NOMO-1 (cell line): ENCODE measurements at regions not wholly inside any gene's neighbourhood (a gene's known extent, or its start where the extent isn't known, plus 50 kb on each side); places are given as distances from the start of the nearest gene placed in this dataset.
A peak's percentile ranks its signal among the peaks of the same experiment; 100 is the strongest.

ENCODE experiments used
- DNase-seq, 2 experiments: peaks; one replicate each; lab custom pipeline; 2025; ENCODE audit not compliant: unreplicated experiment in 2 of 2; lab: John Stamatoyannopoulos, UW

GRCh38 chr3:167188592-167188991 is 191.5 kb downstream of the ZBBX start:
- DNase-seq = no peak

DNA sequence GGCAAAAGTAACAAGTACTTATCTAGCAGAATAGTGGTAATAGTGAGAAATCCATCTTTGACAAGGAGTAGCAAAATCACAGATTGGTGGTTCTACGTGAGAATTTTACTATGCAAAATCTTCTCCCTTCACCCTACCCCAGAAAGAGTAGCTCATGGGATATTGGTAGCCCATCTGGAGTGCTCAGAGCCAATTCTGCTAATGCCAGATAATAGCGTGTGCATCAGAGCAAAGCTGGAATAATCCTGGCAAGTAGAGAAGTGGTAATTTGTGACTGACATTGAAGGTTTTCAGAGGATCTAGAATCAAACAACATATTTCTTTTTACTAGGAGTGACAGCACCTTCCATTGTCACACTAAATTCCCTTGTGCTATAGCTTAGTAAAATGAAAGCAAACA is 192.9 kb downstream of the ZBBX start:
- DNase-seq = no peak

DNA sequence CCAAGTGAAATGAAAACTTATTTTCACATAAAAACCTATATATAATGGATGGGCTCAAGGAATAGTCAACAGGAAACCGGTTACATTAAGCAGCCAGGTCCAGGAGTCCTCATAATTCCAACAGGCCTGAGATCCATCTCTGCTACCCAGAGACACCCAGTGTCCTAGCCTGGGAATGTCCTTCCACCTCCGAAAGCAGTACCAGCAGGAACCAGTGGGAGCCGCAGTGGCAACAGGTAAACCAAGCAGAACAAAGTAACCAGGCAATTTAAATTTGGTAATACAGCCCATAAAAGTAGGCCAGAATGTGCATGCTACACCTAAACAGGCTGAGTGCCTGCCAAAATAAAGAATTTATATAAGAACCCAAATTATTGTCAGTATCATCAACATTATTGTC is 195.6 kb downstream of the ZBBX start:
- no peak for DNase-seq

DNA sequence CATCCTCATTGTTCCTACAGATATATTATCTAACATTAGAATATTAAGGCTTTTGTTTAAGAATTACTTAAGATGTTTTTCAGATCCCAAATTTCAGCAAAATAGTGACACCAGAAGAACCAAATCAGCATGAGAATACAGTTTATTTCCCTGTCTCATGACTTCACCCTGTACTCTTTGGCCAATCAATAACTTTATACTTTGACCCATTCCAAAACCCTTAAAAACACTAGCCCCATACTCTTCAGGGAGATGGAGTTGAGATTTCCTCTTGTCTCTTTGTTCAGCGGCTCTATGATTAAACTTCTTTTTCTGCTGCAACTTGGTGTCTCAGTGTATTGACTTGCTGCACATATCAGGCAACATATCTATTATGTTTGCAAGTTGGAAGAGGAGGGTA is 207.7 kb downstream of the ZBBX start:
- DNase-seq = no peak

GRCh38 chr3:167167491-167167890 is 212.6 kb downstream of the ZBBX start:
- DNase-seq = no peak

DNA sequence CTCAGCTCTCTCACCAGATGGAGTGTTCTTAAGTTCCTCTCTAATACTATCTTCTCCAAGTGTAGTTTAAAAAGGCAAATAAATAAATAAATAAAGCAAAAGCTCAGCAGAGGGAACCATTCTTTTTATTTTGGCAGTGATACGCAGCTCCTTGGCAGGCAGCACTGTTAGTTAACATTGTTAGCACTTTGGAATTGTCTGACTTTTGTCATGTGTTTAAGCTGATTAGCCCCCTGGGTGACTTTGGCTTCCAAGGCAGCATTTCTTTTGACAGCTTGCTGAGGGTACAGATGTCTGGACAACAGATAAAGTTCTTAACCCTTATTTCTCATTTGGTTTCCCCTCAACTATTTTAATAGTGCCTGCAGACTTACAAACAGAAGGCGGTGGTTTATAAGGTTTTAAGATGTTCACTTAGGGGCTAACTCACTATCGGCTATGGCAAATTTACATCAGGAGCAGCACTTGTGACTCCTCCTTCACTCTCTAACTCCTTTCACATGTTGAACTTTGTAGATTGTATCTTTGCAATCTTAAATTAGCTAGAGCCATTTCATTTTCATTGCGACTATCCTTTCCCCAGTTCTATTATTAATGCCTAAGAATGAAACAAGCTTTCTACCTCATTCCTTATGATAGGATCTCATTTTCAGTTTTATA is 213.4 kb downstream of the ZBBX start:
- no peak for DNase-seq

DNA sequence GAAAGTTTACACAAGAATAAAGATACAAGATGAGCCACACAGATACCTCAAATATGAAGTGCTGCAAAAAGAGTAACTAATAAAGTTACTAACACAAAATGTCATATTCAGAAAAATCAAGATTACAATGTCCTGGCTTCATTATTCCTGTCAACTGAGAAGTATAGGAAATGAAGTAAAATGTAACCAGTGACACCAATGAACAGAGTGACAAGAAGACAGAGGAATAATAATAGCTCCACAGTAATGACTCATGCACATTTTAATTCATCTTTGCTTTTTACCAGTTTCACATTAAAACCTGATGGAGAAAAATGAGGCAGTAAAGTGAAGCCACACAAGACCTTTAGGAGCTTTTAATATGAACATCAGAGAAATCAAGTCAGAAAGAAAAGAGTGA is 214.1 kb downstream of the ZBBX start:
- DNase-seq = no peak

DNA sequence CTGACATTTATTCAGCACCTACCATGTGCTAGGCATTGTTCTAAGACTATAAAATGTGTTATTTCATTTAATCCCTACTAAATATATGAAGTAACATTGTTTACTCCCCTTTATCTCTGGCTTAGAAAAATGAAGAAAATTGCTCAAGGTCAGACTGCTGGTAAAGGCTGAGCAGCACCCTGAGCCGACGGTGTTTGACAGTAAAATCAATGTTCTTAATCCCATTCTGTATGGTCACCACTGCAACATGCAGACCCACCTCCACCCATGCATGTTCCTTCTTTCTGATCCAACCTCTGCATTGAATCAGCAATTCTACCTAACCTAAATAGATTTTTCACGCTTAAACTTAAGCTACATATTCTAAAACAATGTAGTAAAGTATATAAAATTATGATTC is 216.5 kb downstream of the ZBBX start:
- no peak for DNase-seq

DNA sequence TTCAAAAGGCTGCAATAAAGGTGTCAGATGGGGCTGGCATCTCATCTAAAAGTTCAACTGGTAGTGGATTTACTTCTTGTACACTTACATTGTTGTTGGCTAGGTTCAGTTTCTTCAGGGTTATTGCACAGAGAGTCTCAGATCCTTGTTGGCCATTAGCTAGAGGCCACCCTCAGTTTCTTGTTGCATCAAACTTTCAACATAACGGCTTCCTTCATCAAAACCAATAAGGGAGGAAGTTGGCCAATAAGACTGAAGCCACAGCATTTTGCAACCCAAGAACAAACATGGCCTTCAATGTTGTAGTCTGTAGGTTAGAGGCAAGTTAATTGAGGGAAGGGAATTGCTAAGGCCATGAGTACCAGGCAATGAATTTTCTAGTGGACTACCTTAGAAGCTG is 218.0 kb downstream of the ZBBX start:
- DNase-seq = peak; percentile 90 to 96

- DNase-seq = no peak
Observed at GRCh38 chr3:167160781-167161180, 219.3 kb downstream of the ZBBX start.

DNA sequence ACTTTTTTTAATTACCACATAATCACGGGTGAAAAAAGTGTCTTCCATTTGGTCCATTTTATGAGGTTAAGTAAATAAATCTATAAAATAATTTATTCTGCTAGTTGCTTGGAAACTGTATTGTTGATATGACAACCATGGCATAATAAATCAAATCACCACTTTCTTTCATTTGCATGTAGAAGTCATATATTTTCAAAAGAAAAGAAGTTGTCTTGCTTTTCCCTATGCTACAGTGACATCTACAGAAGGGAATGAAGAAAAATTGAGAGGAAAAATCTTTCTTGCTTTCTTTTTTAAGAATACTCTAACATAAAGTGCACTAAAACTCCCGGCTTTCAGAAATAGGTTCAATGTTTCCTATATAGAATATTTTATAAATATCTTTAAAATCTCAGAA is 228.5 kb downstream of the ZBBX start:
- no peak for DNase-seq

DNA sequence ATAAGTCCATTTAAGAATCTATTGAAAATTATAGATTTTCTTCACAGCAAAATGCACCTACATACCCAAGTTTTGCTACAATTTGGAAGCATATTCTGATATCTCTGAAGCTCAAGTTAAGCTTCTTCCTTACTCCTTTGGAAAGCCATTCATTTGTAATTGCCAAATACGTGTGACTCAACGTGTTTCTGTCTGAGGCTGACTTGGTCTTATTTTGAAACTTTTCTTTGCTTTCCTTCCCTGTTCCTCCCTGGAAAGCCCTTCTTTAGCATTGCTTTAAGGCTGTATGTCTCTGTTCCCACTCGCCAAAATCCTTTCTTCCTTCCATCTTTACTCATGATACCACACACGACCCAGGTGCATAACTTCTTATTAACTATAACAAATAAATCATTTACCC is 232.0 kb downstream of the ZBBX start:
- DNase-seq = peak; percentile 44 to 73

DNA sequence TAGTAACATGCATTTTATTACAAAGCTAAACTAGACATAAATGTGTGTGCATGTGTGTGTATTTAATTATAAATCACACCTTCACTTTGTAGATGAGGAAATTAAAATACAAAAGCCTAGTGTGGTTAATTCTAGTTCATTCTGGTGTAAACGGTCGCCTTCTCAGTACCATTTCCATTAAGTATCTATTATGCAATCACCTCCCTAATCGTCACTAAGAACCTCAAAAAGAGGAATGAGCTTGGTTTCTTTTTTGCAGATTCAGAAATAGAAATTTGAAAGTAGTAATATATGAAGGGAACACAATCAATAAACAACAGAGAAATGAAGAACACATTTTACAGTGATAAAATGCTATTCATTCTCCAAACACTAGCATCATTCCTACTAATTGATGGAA is 233.2 kb downstream of the ZBBX start:
- DNase-seq = peak; percentile 82 to 95

DNA sequence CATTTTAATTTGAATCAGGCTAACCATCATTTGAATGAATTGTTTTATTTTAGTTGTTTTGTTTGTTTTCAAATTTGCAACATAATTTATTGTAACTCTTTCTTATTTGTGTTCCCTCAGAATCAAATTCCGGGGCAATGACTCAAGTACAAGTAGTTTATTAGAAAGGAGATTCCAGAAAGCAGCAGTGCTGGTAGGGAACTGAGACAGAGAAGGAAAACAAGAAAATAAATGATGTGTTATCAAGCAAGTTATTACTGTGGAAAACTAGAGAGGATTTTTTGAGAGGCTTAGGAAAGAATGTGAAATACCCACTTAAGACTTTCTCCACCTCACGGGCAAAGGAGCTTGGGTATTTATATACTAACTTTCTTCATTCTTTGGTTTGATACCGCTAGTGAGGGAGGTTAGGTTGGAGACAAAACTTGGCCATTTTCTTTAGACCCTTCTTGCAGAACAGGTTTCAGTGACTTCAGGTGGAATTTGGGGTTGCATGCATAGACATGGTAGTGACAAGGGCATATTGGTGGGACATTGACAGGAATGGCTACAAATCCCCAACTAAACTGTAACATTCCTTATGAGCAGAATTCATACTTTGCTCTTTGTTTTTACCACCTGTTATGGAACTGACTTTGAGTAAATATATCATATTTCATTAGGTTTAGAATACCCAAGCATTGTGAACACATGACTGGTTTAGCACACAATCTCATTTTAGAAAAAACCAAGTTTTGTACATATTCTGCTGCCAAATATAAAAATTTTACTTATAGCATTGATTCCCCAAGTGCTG is 254.3 kb downstream of the ZBBX start:
- no peak for DNase-seq

GRCh38 chr3:167120828-167121227 is 259.3 kb downstream of the ZBBX start:
- peak in 1 of 2 experiments; percentile 69 for DNase-seq

DNA sequence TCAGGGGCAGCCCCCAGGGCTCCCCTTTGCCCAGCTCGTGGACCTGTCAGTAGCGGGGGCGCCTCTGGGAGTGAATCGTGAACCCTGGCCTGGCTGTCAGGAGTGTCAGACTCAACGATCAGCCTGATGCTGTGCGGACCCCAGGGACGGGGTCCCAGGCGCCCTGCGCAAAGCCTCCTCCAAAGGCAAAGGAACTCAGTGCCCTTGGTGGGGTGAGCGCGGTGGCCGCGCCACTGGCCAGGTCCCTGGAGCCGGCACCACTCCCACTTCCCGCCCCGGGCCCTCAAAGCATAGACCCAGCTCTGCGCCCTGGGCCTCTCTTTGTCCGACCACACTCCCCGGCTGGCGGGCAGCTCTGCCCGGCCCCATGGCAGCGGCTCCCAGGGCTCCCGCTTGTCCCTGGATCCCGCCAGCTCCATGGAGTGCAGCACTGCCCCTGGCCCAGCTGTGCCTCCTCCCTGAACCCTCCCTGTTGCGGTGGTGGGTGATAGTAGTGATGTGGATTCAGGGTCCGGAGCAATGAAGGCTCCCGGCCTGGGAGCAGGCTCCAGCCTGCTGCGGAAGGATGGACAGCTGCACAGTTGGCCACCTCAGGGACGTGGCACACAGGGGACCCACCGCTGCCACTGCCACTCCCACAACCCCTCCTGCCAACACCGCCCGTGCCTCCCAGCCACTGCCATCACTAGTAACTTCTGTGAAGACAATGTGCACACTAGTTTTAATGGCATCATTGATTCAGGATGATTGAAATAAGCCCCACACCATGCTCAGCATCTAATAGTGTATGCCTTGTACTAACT is 263.8 kb downstream of the ZBBX start:
- DNase-seq = no peak

DNA sequence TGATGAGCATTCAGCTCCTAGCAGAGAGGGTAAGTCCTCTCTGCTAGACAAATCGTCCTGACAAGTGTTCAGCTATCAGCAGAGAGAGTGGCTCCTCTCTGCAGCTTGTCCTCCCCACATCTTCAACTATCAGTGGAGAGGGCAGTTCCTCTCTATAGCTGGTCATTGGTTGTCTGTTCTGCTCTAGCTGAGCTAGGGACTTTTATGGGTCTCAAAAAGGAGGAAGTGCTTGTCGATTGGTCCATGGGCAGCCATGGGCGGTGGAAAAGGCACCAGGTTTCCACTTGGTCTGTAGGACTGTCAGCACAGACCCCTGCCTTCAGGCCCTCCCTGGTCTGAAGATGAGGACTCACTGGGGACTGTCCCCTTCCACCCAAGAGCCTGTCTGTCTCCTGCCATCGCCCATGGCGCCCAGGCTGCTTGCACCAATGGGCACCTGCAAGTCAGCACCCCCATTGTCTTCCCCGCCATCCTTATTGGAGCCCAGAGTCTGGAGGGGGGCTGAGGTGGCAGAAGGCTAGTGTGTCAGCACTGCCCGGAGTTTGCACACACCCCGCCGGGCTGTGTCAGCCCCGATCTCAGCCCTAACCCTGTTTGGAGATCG is 264.7 kb downstream of the ZBBX start:
- no peak for DNase-seq

DNA sequence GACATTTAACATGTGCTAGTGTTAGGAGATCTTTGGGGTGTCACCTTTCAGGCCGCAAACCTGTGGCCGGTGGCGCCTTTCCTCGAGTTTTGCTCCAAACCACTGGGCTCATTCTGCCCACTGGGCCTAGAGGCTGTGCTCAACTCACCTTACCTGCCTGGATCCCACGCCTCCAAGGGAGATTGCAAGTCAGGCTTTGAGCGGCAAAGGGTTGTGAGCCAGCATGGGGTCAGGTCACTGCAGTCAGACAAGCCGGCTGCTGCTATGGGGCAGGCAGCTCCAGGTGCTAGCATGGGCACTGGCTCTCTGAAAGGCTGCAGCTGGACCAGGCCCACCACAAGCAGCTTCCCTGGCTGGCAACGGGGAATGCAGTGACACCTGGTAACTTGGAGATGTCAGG is 265.5 kb downstream of the ZBBX start:
- no peak for DNase-seq

DNA sequence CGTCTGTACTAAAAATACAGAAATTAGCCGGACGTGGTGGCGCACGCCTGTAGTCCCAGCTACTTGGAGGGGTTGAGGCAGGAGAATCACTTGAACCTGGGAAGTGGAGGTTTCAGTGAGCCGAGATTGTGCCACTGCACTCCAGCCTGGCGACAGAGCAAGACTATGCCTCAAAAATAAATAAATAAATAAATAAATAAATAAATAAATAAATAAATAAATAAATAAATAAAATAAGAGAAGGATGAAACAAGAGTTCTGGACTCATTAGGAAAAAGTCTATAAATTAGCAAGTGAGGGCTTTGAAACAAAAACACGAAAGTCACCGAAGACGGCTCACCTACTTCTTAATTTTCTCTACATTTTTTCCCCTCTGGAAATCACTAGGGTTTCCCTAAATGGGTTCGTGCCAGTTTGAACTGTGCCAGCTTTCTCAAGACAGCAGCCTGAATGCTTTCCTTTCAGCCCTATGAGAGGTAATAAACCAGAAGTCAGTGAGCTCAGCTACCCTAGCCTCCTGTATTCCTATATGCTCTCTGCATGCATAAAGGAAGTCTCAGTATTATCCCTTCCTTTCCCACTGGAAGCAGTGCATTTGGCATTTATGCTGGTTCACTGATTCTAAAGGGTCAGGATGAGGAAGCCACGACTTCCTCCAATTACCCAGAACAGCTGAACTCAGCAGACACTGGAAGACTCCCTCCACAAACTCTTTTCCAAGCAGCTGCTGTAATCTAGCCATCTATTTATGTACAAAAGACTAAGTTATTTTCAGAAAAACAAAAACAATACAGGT is 266.9 kb downstream of the ZBBX start:
- DNase-seq = peak in 1 of 2 experiments; percentile 12

DNA sequence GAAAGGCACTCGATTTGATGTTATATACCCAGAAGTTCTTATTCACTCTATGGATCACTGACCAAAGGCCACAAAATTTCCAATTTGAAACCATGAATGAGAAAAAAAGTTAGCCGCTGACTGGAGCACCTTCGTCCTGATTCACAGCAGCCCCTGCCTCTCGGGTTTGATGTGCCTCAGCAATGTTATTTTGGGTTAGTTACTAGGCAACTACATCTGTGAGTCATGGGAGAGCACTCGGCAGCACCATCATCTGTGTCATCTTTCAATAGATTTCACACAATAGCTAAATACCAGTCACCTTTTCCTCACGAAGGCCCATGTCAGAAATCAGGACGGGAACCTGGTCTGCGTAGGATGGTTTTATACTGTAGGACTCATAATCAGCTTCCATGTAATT is 269.2 kb downstream of the ZBBX start:
- DNase-seq = no peak
